ENCODE measurements at regions not wholly inside any gene's neighbourhood (a gene's known extent, or its start where the extent isn't known, plus 50 kb on each side); places are given as distances from the start of the nearest gene placed in this dataset.
A peak's percentile ranks its signal among the peaks of the same experiment; 100 is the strongest.

DNA sequence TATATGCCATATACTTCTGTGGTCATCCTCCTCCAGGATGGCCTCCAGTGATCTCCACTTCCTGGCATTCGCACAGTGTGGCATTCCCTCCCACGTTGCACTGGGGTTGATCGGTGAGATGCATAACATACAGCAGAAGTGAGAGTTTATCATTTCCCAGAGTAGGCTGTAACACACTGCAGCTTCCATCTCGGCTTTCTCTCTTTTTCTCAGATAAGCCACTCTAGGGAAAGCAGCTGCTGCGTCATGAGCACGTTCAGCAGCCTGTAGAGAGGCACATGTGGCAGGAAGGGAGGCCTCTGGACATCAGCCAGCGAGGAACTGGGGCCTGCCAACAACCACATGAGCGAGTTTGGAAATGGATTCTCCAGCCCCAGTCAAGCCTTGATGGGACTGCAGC, 807.1 kb downstream of the DIAPH3 start:
- TF ChIP-seq, protein P1, sequence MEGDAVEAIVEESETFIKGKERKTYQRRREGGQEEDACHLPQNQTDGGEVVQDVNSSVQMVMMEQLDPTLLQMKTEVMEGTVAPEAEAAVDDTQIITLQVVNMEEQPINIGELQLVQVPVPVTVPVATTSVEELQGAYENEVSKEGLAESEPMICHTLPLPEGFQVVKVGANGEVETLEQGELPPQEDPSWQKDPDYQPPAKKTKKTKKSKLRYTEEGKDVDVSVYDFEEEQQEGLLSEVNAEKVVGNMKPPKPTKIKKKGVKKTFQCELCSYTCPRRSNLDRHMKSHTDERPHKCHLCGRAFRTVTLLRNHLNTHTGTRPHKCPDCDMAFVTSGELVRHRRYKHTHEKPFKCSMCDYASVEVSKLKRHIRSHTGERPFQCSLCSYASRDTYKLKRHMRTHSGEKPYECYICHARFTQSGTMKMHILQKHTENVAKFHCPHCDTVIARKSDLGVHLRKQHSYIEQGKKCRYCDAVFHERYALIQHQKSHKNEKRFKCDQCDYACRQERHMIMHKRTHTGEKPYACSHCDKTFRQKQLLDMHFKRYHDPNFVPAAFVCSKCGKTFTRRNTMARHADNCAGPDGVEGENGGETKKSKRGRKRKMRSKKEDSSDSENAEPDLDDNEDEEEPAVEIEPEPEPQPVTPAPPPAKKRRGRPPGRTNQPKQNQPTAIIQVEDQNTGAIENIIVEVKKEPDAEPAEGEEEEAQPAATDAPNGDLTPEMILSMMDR (IDR thresholded peaks at IDR 0.05; ENCODE audit: unreplicated experiment): no peak
- Mint-ChIP-seq H3K4me3 (ENCODE audit: unreplicated experiment) (no peak overlapping the region), H3K27me3 (ENCODE audit: unreplicated experiment) (peaks cover 2% of the 10 kb centered on the region), H3K9me3 (ENCODE audit: unreplicated experiment) (no peaks in the 10 kb centered on the region), H3K36me3 (ENCODE audit: low read depth, unreplicated experiment) (no peaks in the 10 kb centered on the region), H3K4me1 (ENCODE audit: unreplicated experiment) (peaks cover 43% of the 10 kb centered on the region), H3K27ac (ENCODE audit: unreplicated experiment) (no peak overlapping the region)
- no peak for DNase-seq (ENCODE audit: low spot score)

DNA sequence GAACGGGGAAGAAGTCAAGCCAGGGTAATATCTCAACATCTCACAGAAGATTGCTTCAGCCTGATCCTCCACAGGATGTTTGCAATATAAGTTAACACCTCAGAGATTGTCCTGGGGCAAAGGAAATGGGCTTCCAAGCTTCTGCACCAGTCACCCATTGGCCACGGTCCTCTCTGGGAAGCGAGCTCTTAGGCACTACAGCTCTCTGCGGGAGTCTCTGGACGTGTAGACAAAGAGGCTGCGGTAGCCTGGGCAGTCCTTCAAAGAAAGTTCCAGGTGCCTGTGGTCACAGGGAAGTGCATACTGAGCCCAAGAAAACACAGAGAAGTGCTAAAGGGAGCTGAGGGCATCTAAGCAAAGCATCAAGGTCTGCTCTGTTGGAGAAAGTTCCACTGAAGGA, 805.7 kb downstream of the DIAPH3 start:
- H3K27ac Mint-ChIP-seq (ENCODE audit: unreplicated experiment): no peak overlapping the region
- H3K36me3 Mint-ChIP-seq (ENCODE audit: low read depth, unreplicated experiment): no peaks in the 10 kb centered on the region
- H3K9me3 Mint-ChIP-seq (ENCODE audit: unreplicated experiment): no peaks in the 10 kb centered on the region
- H3K27me3 Mint-ChIP-seq (ENCODE audit: unreplicated experiment): peaks cover 2% of the 10 kb centered on the region
- DNase-seq (ENCODE audit: low spot score): no peak
- H3K4me1 Mint-ChIP-seq (ENCODE audit: unreplicated experiment): peaks cover 43% of the 10 kb centered on the region
- no peak overlapping the region for H3K4me3 Mint-ChIP-seq (ENCODE audit: unreplicated experiment)
- TF ChIP-seq, protein P1 (IDR thresholded peaks at IDR 0.05; ENCODE audit: unreplicated experiment): no peak

DNA sequence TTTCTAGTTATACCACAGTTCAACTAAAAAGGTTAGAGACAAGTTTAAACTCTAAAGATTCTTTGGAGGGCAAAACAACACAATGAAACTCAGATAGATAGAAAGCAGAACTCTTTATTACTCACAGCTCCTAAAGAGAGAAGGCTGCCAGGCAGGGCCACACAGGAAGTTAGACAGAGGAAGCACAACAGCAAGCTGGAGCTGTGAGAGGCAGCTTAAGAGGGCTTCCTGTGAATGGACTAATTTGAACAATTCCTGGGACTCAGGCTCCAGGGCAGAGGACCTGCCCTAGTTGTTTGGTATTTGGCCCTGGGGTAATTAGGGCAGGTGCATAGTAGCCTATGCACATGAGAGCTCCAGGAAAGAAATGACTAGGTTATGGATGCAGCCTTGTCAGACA, 803.6 kb downstream of the DIAPH3 start:
- peak overlapping the region; percentile 85 for H3K27ac Mint-ChIP-seq (ENCODE audit: unreplicated experiment)
- TF ChIP-seq, protein P1 (IDR thresholded peaks at IDR 0.05; ENCODE audit: unreplicated experiment): no peak
- peaks cover 46% of the 10 kb centered on the region for H3K4me1 Mint-ChIP-seq (ENCODE audit: unreplicated experiment)
- peaks cover 2% of the 10 kb centered on the region for H3K27me3 Mint-ChIP-seq (ENCODE audit: unreplicated experiment)
- DNase-seq (ENCODE audit: low spot score): no peak
- no peaks in the 10 kb centered on the region for H3K9me3 Mint-ChIP-seq (ENCODE audit: unreplicated experiment)
- H3K4me3 Mint-ChIP-seq (ENCODE audit: unreplicated experiment): no peak overlapping the region
- no peaks in the 10 kb centered on the region for H3K36me3 Mint-ChIP-seq (ENCODE audit: low read depth, unreplicated experiment)

DNA sequence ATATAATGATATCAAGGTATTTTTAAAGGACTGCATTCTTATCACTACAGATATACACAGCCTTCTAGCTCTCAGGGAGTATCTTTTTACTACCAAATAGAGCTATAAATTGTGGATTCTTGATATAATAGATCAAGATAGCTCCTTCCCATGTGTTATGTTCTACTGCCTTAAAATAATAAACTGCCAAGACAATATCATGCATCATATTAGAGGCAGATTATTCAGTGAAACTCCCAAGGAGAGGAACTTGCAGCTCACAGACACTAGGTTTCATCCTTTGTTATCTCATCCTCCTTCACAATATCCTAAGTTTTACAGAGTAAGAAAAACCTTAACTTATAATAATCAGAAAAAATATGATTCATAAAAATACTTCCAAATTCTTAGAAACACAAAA, 802.8 kb downstream of the DIAPH3 start:
- no peak overlapping the region for H3K4me3 Mint-ChIP-seq (ENCODE audit: unreplicated experiment)
- TF ChIP-seq, protein P1 (IDR thresholded peaks at IDR 0.05; ENCODE audit: unreplicated experiment): no peak
- H3K4me1 Mint-ChIP-seq (ENCODE audit: unreplicated experiment): peaks cover 41% of the 10 kb centered on the region
- peaks cover 2% of the 10 kb centered on the region for H3K27me3 Mint-ChIP-seq (ENCODE audit: unreplicated experiment)
- H3K27ac Mint-ChIP-seq (ENCODE audit: unreplicated experiment): no peak overlapping the region
- H3K36me3 Mint-ChIP-seq (ENCODE audit: low read depth, unreplicated experiment): no peaks in the 10 kb centered on the region
- DNase-seq (ENCODE audit: low spot score): no peak
- no peaks in the 10 kb centered on the region for H3K9me3 Mint-ChIP-seq (ENCODE audit: unreplicated experiment)

DNA sequence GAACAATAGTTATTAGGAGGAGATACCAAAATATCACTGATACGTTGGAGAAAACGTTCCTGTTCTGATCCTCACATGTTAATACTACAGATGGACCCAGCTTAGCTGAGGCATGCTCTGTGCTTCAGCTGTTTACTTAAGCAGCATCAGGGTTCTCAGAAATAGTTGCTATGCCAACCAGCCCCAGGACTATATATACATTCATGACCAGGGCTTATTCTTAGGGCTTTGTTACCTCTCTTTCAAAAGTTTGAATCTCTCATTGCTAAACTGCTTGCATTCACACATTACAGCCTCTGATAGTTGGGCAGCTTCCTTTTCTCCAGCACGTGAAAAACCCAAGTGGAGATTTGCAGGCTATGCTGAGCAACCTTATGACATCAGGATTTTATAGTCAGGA, 800.4 kb downstream of the DIAPH3 start:
- Mint-ChIP-seq H3K4me3 (ENCODE audit: unreplicated experiment) (no peak overlapping the region), H3K36me3 (ENCODE audit: low read depth, unreplicated experiment) (no peaks in the 10 kb centered on the region), H3K4me1 (ENCODE audit: unreplicated experiment) (peaks cover 41% of the 10 kb centered on the region), H3K27me3 (ENCODE audit: unreplicated experiment) (no peaks in the 10 kb centered on the region), H3K9me3 (ENCODE audit: unreplicated experiment) (no peaks in the 10 kb centered on the region), H3K27ac (ENCODE audit: unreplicated experiment) (no peak overlapping the region)
- DNase-seq (ENCODE audit: low spot score): no peak
- TF ChIP-seq, protein P1 (IDR thresholded peaks at IDR 0.05; ENCODE audit: unreplicated experiment): no peak

Measured in endothelial cell (in vitro differentiated cells).